ENCODE measurements at regions not wholly inside any gene's neighbourhood (a gene's known extent, or its start where the extent isn't known, plus 50 kb on each side); places are given as distances from the start of the nearest gene placed in this dataset.
A peak's percentile ranks its signal among the peaks of the same experiment; 100 is the strongest.
"Not testable (repeated sequence)": the region's sequence is repeated elsewhere in the genome, so short reads cannot be mapped to it uniquely, and the experiment has no call there.

- Mint-ChIP-seq H3K4me1 (no peaks in the 10 kb centered on the region), H3K9me3 (peaks cover 6% of the 10 kb centered on the region), H3K36me3 (ENCODE audit: low read depth) (no peaks in the 10 kb centered on the region), H3K27me3 (ENCODE audit: insufficient read depth) (no peaks in the 10 kb centered on the region), H3K4me3 (no peak overlapping the region), H3K27ac (no peak overlapping the region)
- Histone ChIP-seq H3K9ac (ENCODE audit: extremely low read depth, low read length, poor library complexity, severe bottlenecking) (no peak overlapping the region), H3K27me3 (ENCODE audit: control insufficient read depth, insufficient read depth, low read length, poor library complexity, severe bottlenecking) (no peaks in the 10 kb centered on the region), H3K36me3 (ENCODE audit: control insufficient read depth, insufficient read depth, low read length) (no peaks in the 10 kb centered on the region), H3K9me3 (ENCODE audit: control insufficient read depth, low read length) (no peaks in the 10 kb centered on the region), H3K4me3 (ENCODE audit: low read length) (no peak overlapping the region), H3K4me1 (ENCODE audit: control insufficient read depth, insufficient read depth, low read length) (no peaks in the 10 kb centered on the region), H3K27ac (ENCODE audit: low read depth, low read length) (no peak overlapping the region)
- no peak for DNase-seq
- TF ChIP-seq CTCF (conservative IDR thresholded peaks at IDR 0.05) = no peak
- WGBS, 2 experiments (ENCODE audit: insufficient coverage in 1 of 2, insufficient read length in 1 of 2) = 91% methylated on average over 3 of the region's 3 CpGs; no CpG with 5 or more reads in 1 of the 2 experiments
These were observed 592.9 kb downstream of the TRIML1 start for GRCh38 chr4:188732131-188732530.

GRCh38 chr4:188735082-188735481 is 595.8 kb downstream of the TRIML1 start:
- Histone ChIP-seq H3K27ac (ENCODE audit: low read depth, low read length) (no peak overlapping the region), H3K36me3 (ENCODE audit: control insufficient read depth, insufficient read depth, low read length) (no peaks in the 10 kb centered on the region), H3K4me3 (ENCODE audit: low read length) (no peak overlapping the region), H3K9ac (ENCODE audit: extremely low read depth, low read length, poor library complexity, severe bottlenecking) (no peak overlapping the region), H3K4me1 (ENCODE audit: control insufficient read depth, insufficient read depth, low read length) (no peaks in the 10 kb centered on the region), H3K27me3 (ENCODE audit: control insufficient read depth, insufficient read depth, low read length, poor library complexity, severe bottlenecking) (no peaks in the 10 kb centered on the region), H3K9me3 (ENCODE audit: control insufficient read depth, low read length) (no peaks in the 10 kb centered on the region)
- 96% methylated on average over 15 of the region's 15 CpGs; no CpG with 5 or more reads in 1 of the 2 experiments for WGBS, 2 experiments (ENCODE audit: insufficient coverage in 1 of 2, insufficient read length in 1 of 2)
- Mint-ChIP-seq H3K9me3 (peaks cover 6% of the 10 kb centered on the region), H3K27ac (no peak overlapping the region), H3K27me3 (ENCODE audit: insufficient read depth) (no peaks in the 10 kb centered on the region), H3K4me3 (no peak overlapping the region), H3K36me3 (ENCODE audit: low read depth) (no peaks in the 10 kb centered on the region), H3K4me1 (no peaks in the 10 kb centered on the region)
- DNase-seq = no peak
- no peak for TF ChIP-seq CTCF (conservative IDR thresholded peaks at IDR 0.05)

GRCh38 chr4:188737251-188738002 is 598.2 kb downstream of the TRIML1 start:
- H3K9me3 Mint-ChIP-seq = peaks cover 6% of the 10 kb centered on the region
- Histone ChIP-seq H3K4me1 (ENCODE audit: control insufficient read depth, insufficient read depth, low read length) (no peaks in the 10 kb centered on the region), H3K4me3 (ENCODE audit: low read length) (no peak overlapping the region), H3K9me3 (ENCODE audit: control insufficient read depth, low read length) (no peaks in the 10 kb centered on the region), H3K9ac (ENCODE audit: extremely low read depth, low read length, poor library complexity, severe bottlenecking) (no peak overlapping the region), H3K36me3 (ENCODE audit: control insufficient read depth, insufficient read depth, low read length) (no peaks in the 10 kb centered on the region), H3K27ac (ENCODE audit: low read depth, low read length) (no peak overlapping the region), H3K27me3 (ENCODE audit: control insufficient read depth, insufficient read depth, low read length, poor library complexity, severe bottlenecking) (no peaks in the 10 kb centered on the region)
- no peaks in the 10 kb centered on the region for H3K4me1 Mint-ChIP-seq
- no peak for DNase-seq
- WGBS, 2 experiments (ENCODE audit: insufficient coverage in 1 of 2, insufficient read length in 1 of 2) = 95 to 100% methylated on average over 1 to 4 of the region's 4 CpGs
- no peak overlapping the region for H3K27ac Mint-ChIP-seq
- H3K36me3 Mint-ChIP-seq (ENCODE audit: low read depth) = no peaks in the 10 kb centered on the region
- H3K4me3 Mint-ChIP-seq = no peak overlapping the region
- H3K27me3 Mint-ChIP-seq (ENCODE audit: insufficient read depth) = no peaks in the 10 kb centered on the region
- no peak for TF ChIP-seq CTCF (conservative IDR thresholded peaks at IDR 0.05)

GRCh38 chr4:188738290-188738689 is 599.0 kb downstream of the TRIML1 start:
- not testable (repeated sequence) for H3K36me3 Mint-ChIP-seq (ENCODE audit: low read depth); H3K9me3 Mint-ChIP-seq; H3K9me3 ChIP-seq (ENCODE audit: control insufficient read depth, low read length)

DNA sequence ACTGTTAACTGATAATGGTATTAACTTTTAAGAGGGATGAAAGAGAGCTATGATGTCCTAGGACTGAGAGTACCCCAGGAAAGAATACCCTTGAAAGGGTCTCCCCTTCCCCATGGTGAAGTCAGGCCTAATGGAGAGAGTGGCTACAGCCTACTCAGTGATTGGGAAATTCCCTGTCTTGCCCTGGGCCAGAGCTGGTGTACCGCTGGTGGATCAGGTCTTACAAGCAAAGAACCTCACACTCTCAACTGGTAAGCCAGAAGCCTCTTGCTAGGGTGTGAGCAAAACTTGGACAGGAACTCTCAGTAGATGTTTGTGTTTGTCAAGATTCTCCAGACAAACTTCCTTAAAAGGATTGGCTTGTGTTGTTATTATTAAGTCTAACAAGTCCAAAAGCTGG is 600.9 kb downstream of the TRIML1 start:
- not testable (repeated sequence) for H3K27ac Mint-ChIP-seq; H3K27ac ChIP-seq (ENCODE audit: low read depth, low read length)
- no CpG with 5 or more reads among the region's 1 CpG for WGBS, 2 experiments (ENCODE audit: insufficient coverage in 1 of 2, insufficient read length in 1 of 2)

More at GRCh38 chr4:188738290-188738689, 599.0 kb downstream of the TRIML1 start:
- not testable (repeated sequence) for H3K9ac ChIP-seq (ENCODE audit: extremely low read depth, low read length, poor library complexity, severe bottlenecking); H3K4me1 ChIP-seq (ENCODE audit: control insufficient read depth, insufficient read depth, low read length); H3K27ac ChIP-seq (ENCODE audit: low read depth, low read length); H3K36me3 ChIP-seq (ENCODE audit: control insufficient read depth, insufficient read depth, low read length); H3K27ac Mint-ChIP-seq; H3K4me3 Mint-ChIP-seq; H3K4me3 ChIP-seq (ENCODE audit: low read length); H3K27me3 Mint-ChIP-seq (ENCODE audit: insufficient read depth); H3K4me1 Mint-ChIP-seq; H3K27me3 ChIP-seq (ENCODE audit: control insufficient read depth, insufficient read depth, low read length, poor library complexity, severe bottlenecking)
- WGBS, 2 experiments (ENCODE audit: insufficient coverage in 1 of 2, insufficient read length in 1 of 2) = 86 to 97% methylated on average over 1 to 18 of the region's 24 CpGs
- peak; percentile 53 for DNase-seq

More for the DNA sequence above, 600.9 kb downstream of the TRIML1 start:
- not testable (repeated sequence) for H3K9ac ChIP-seq (ENCODE audit: extremely low read depth, low read length, poor library complexity, severe bottlenecking); H3K9me3 Mint-ChIP-seq; H3K4me3 ChIP-seq (ENCODE audit: low read length); H3K36me3 ChIP-seq (ENCODE audit: control insufficient read depth, insufficient read depth, low read length); H3K9me3 ChIP-seq (ENCODE audit: control insufficient read depth, low read length); DNase-seq; H3K36me3 Mint-ChIP-seq (ENCODE audit: low read depth); H3K27me3 ChIP-seq (ENCODE audit: control insufficient read depth, insufficient read depth, low read length, poor library complexity, severe bottlenecking); H3K4me1 ChIP-seq (ENCODE audit: control insufficient read depth, insufficient read depth, low read length); H3K27me3 Mint-ChIP-seq (ENCODE audit: insufficient read depth); H3K4me1 Mint-ChIP-seq; H3K4me3 Mint-ChIP-seq

All from endodermal cell (in vitro differentiated cells).